Right lung (tissue), 2 donors: ENCODE measurements at regions not wholly inside any gene's neighbourhood (a gene's known extent, or its start where the extent isn't known, plus 50 kb on each side); places are given as distances from the start of the nearest gene placed in this dataset.

Experiments
- DNase-seq, 2 donors: peaks; one replicate each; pipeline ENCODE4 v3.0.0-alpha.2; 2013

DNA sequence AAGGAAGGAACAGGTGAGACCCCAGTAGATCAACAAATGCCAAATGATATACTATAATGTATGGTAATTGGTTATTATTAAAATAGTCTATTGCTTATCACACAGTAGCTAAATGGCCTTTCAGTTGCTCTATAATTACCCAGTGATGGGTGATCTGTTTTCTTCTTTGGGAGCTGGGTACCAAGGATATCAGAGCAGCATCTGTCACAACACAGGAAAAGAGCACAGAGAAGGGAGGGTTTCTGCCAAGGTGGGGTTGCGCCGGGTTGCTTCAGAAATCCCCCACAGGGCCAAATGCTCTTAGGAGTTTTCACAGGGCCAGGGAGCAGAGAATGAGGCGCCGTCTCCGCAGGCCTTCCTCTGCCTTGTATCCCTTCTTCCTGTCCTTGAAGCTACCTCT, 469.4 kb downstream of the INSC start:
- DNase-seq, result no peak

DNA sequence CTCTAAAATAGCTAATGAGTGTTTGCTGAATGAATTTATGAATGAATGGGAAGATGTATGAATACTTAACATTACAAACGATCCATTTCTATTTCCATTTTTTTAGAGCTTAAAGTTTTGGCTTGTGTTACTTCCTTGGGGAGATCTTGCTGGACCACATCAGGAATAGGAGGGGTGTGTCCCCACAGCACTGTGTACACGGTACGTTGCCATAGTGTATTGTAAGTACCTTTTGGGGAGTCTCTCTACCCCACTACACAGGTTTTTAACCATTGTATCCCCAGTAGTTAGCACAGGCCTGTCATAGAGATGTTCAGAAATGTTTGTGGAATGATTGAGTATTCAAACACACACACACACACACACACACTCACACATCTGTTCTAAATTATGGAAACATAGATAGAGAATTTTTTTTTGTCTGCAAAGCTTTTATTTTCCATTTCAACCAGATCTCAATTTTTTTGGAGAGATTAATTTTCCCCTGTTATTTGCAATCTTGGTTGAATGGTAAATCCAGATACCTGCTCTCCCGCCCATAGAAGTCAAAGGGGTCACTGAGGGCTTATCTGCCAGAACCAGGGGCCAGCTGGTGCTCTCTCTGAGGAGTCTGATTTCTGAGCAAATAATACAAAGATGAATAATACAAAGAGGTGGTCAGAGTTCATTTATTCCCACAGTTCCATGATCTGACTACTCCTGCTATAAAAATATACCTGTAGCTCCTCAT, 471.0 kb downstream of the INSC start:
- DNase-seq, result no peak

DNA sequence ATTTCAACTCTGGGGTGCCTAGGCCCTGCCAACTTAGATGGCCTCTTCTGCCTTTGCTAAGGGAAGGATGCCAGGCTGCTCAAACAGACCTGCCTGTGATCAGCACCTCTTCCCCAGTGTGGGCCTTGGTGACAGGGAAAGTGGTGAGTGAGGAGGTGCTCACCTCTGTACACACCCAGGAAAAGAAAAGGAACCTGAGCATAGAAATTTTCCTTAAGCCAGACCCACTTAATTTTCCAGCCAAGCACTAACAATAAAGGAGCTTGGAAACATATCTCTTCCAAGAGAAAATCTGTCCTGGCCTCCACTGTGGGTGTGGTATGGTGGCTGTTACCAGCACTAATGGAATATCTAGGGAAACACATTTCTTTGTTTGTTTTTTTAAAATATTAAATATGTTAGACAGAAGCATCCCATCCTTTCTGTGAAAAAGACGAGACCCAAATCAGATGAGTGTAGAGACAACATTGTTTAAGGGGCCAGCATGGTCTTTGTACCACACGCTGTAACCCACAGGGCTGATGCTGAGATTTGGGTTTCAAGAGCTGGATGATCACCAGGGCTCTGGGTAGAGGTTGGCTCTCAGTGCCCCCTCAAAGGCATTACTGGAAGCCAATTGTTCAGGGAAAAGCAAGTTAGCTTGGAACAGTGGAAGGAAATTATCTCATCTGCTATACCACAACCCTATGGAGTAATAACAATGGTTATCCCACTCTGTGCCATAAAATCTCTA, 472.2 kb downstream of the INSC start:
- DNase-seq, result no peak

DNA sequence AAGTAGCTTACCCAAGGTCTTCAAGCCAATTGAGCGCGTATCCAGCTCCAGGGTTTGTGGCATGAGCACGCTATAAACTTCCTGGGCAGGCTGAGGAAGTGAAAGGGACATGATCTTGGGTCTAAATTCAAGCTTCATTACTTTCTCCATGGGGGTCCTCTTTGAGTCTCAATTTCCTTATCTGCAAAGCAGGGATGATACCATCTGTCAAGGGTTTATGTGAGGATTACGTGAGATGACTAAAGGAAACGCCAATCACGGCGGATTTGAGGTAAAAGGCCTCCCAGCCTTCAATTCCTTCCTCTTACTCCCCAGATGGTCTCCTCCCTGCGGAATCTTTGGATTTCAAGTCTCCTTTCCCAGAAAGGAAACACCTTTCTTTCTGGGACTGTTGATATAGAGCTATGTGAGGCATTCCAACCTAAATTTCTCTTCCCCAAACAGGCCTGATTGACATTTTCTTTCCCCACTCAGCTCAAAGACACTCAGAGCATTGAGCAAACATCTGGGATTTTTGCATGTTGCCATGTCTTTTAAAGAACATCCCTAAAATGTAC, 474.4 kb downstream of the INSC start:
- DNase-seq, result no peak

DNA sequence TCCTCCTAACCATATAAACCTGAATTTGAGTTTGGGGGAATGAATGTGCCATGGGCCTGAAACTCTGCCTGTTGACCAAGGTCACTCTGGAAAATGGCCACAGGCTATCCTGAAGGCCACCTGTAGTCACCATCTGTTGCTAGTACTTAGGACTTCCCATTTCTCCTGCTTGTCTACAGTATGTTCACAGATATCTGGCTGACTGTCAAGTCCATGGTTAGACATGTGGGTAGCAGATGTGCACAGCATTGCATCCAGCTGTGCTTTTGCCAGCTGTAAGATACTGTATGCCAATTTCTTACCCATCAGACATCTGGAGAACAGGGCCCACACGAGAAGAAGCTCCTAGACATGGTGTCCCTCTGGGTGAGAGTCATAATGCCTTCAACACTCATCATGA, 475.4 kb downstream of the INSC start:
- no peak for DNase-seq

DNA sequence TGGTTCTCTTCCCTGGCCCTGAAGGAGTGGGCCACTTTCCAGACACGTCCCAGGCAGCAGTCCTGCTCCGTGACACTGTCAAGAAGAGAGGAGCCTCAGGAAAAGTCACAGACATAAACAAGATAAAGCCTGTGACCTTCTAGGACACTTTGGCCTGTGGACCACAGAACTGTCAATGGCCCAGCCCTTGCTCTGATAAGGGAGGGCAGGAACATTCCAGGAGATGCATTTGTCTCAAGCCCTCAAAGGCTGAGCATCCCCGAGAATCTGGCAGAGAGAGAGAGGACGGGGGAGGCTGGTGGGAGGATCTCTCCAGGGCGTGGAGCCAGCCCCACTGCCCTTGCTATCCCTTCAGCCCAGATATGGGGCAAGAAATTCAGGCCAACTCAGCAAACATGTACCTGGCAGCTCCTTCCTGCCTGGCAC, 476.4 kb downstream of the INSC start:
- no peak for DNase-seq

DNA sequence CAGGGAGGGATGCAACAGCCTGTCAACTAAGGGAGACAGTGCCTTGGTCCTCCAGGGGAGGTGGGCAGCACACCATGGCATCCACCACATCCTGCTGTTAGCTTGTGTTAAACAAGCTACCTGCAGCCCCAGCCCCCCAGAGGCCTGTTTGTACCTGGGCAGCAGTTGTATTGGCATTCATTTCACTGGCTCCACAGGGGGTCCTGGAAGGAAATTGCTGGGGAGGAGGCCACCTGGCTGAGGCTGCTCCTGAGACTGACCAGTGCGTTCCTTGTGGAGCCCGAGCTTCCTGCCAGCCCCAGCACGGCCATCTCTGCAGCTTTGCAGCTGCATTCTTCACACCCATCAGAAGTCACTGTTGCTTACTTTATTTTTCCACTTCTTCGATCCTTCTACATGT, 479.9 kb downstream of the INSC start:
- DNase-seq, result no peak

DNA sequence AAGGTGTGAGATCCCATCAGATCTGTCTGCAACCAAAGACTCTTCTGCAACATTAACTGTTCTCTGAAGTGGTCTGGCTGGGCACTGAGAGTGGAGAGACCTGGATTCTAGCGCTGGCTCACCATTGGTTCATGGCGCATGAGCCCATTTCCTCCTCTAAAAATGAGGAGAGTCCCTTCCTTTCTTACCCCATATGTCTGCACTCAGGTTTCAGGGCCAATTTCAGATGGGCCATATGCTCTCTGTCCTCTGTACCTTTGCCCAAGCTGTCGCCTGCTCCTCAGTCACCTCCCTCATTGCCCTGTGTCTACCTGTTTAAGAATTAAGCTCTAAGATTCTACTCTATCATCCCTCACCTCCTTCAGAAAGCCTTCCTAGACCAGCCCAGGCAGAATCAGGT, 484.7 kb downstream of the INSC start:
- no peak for DNase-seq

DNA sequence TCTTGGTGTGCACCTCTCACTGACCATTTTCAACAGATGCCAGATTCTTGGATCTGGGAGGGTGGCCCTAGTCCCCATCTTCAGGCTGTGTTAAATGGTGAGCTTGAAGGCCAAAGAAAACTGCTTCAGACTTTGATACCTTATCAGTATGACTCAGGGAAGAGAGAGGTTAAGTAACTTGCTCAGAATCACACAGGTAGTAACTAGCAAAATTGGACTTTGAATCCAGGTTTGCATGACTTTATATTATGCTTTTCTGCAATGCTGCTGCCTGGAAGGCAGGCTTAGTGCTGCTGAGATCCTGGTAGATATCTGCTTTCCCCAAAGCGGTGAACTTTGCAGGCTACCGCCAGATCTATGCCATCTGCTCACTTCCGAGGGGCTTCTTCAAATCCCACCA, 487.3 kb downstream of the INSC start:
- DNase-seq, result no peak

DNA sequence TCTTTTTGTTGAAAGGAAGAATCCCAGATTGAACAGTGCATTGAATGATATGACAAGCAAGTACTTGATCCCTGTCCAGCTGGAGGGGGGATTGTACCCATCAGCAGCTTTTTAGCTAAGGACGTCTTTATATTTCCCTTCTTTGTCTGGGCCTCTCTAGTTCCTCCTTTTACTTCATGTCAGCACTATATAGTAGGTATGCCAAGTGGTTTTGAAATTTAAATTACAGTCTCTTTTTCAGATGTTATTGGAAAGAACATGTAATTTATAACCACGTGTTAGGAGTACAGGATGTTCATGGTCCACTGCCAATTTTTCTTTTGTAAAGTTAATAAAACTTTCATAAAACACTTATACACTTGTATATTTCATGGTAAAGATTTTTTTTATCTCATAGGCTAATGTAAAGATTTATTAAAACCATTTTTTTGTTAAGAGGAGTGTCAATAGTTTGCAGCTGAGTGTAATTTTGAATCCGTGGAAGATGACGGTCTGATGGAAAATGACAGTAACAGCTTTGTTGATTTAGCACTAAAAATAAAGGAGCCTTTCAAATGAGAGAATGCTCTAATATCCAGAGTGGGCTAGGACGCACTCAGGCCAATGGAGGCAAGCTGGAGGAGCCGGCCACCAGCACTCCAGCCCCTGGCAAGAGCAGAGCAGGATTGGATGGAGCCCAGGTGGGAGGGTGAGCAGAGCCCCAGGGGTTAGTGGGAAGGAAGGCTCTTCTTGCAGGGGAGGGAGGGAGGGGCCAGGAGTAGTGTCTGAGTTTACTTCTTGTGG, 488.3 kb downstream of the INSC start:
- DNase-seq, result no peak

DNA sequence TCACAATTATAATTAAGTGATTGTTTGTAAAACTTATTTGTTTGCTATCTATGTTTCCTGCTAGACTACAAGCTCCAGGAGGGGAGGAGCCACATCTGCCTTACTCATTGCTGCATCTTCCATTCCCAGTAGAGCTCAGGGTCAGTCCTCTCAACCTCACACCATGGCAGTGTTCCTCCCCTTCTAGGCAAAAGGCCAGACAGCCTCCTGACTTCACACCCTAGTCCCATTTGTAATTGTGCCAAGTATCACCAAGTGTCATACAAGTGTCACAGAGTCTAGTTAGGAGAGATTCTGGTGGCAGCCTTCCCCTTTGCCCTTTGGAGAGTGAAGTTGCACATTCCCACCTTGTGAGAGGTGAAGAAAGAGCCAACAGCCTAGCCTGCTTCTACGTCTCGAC, 490.4 kb downstream of the INSC start:
- no peak for DNase-seq

DNA sequence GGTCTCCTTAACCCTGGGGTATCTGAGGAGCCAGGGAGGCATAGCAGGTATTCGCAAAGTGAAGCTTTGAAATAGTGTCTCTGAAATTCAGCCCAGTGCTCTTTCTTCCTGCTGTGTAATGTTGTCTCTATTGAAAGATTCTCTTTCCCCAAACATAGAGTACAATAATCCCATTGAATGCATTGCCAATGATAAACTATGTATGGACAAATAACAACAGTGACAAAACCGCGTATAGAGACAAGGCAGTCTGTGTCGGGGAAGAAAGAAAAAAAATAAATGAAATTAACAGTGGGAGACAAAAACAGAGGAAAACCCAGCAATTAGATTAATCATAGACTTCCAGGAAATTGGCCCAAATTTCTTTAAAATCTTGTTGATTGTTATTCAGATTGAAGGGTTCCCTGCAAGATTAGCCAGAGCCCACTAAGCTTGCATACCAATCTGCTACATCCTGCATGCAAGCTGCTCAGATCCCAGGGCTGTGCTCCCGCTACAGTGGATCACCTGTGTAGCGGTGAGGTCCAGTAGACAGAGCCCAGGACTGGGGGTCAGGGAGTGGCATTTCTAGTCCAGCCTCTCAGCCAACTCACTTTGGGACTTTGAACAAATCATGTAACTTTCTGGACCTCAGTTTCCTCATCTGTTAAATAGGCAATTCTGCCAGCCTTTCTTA, 492.8 kb downstream of the INSC start:
- DNase-seq, result no peak

DNA sequence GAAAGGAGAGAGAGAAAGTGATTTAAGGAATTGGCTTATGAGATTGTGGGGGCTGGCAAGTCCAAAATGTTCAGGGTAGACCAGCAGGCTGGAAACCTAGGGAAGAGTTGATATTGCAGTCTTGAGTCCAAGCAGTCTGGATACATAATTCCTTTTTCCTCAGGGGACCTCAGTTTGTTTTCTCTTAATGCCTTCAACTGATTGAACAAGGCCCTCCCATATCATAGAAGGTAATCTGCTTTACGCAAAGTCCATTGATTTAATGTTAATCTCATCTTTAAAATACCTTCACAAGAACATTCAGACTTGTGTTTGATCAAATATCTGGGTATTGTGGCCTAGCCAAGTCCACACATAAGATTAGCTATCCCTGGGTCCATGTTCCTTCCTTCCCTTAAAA, 494.7 kb downstream of the INSC start:
- no peak for DNase-seq

DNA sequence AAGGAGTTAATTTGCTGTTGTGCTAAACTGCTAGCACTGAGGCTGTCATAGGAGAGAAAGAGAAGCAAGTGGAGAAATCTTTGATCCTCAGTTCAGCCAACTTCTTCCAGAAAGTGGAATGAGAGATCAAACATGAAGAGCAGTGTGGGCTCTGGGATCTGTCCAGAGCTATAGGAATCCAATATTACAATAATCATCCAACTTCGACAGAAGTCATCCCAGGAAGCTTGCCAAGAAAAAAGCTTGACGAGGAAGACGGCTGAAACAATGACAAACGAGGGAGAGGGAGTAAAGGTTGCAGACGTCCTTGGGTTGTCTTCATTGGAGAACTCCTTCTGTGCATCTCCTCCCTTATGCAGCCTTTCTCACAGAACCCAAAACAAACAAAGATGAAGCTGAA, 496.2 kb downstream of the INSC start:
- no peak for DNase-seq

DNA sequence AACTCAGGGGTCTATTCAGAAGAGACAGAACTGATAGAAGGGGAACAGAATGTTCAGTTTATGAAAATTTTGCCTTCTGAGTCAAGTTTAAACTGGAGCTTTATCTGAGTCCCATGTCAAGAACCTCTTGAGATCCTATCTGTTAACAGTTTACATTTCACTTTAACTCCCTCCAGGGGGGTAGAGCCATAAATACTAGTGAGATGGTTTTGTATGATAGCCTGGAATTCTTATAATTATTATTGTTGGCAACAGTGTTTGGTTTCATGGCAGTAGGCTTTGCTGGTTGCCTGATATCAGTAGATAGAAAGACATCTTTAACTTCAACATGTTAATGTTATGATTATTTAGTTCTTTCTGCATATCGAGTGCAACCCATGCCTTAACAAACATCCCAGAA, 498.5 kb downstream of the INSC start:
- no peak for DNase-seq

DNA sequence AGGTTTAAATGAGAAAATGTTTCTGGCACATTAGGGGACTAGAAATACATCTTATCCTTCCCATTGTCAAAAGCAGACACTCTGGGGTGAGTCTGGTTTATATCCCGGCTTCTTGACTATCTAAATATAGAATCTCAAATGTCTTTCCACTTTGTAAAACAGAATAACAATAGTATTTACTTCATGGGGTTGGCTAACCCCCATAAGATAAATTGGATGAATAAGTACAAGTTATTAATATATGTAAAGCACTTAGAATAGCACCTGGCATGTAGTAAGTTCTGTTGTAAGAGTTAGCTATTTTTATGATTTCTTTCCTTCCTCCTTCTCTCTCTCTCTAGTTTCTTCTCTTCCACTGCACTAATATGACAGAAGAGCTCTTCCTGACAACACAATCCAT, 499.1 kb downstream of the INSC start:
- no peak for DNase-seq

DNA sequence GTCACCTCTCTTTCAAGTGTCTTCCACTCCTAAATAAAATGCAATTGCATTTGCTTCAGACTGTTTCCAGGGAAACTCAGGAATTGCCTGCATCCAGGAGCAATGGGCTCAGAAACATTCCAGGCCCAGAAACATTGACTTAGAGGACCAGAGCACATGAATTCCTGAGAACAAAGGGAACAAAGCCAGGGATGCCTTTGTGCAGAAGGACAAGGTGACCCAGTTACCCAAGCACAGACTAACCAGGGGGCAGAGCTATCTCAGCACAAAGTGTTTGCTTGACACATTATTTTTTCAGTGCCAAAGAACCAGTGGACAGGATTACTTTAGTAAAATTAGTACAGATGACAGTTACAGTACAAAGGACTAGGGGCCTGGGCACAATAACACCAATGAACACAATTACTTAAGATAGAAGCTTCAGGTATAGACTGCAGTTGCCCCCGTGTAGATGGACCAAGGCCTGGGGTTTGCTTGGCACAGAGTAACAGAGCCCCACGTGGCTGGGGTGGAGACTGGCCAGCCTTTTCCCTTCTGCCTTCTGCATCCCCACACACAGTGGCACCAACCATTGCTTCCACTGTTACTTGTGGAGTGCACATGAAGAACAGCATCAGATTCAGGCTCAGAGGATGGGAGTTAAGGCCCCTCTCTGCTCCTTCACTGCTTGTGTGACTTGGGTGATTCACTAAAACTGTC, 500.8 kb downstream of the INSC start:
- no peak for DNase-seq

DNA sequence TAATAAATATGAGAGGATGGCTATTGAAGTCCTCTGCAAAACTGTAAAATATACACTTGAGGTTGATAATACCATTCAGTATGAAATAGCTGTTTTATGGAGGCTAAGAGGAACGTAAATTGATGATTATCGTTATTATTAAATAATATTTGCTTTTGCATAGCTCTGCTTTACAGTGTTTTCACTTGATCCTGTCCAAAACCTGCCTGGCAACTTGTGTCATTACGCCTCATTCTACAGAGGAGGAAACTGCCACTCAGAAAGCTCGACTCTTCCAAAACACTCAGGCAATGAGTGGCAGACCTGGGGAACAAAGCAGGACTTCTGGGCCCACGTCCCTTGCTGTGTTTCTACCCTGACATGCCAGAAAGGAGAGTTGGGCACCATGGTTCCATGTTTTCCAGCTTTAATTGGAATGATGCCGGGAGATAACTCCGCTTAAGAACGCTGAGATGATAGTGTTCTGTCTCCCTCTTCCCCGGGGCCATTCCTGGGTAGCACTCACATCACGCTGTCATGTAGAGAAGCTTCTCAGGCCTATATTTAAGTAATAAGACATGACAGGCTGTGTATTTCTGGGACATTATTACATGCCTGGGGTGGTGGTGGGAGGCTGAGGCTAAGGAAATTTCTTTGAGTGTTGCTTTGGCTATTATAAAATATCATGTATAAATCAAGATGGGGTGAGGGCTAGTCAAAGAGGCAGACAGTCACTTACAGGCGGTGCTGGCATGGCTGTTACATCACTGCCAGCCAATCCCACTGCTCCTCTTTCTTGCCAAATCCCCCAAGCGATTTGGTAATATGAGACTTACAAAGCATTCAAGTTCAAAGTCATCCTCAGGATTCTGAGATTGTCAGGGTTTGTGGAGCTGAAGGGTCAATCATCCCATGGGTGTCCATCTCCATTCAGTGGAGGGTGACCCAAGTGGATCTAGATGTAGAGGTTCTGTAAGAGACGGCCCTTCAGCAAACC, 501.7 kb downstream of the INSC start:
- DNase-seq, result no peak

DNA sequence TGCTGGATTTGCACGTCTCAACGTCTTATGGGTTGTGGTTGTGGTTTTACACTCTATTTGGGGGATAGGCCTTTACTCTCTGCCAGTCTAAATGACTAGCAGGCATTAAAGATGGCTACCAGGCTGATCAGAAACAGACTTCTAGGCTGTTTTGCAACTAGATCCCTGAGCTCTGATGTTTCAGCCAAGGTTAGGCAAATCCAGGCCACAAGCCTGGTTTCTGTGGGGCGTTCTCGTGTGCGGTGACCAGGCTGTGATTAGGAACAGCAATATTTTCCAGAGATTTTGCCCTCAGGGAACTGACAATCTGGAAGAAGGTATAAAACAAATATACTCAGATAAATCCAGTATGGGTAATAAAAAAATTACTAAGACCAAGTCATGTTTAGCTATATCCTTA, 502.4 kb downstream of the INSC start:
- no peak for DNase-seq

DNA sequence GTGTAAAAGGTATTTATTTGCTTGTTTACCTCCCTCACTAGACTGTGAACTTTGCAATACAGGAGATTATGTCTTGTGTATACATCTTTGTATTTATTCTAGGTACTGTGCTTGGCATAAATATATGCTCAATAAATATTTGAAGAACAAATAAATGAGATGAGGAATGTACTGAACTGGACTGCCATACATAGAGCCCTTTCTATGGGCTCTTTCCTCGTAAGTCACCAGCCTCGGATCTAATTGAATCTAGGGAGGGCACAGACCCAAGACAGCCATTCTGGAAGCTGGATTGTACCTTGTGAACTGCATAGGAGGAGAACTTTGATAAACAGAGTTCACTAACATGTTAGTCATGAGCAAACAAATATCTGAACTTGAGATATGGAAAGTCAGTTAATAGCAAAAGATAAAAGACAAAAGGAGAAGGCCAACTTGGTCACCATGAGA, 503.9 kb downstream of the INSC start:
- DNase-seq, result no peak
